ENCODE measurements at regions not wholly inside any gene's neighbourhood (a gene's known extent, or its start where the extent isn't known, plus 50 kb on each side); places are given as distances from the start of the nearest gene placed in this dataset.

GRCh38 chr2:47254464-47254863 lies 78.2 kb upstream of the CALM2 start:
- no peak for TF ChIP-seq CTCF (IDR thresholded peaks at IDR 0.05)
- TF ChIP-seq POLR2A (IDR thresholded peaks at IDR 0.05): no peak
